ENCODE measurements at regions not wholly inside any gene's neighbourhood (a gene's known extent, or its start where the extent isn't known, plus 50 kb on each side); places are given as distances from the start of the nearest gene placed in this dataset.
"Not testable (repeated sequence)": the region's sequence is repeated elsewhere in the genome, so short reads cannot be mapped to it uniquely, and the experiment has no call there.

- Histone ChIP-seq H3K79me2 (ENCODE audit: insufficient read depth, low read length) (no peaks in the 10 kb centered on the region), H3K9me3 (replicated peaks in 1 of 2; ENCODE audit: control insufficient read depth in 1 of 2, insufficient read depth in 1 of 2, low read length in 2 of 2) (no peaks in the 10 kb centered on the region), H2AFZ (ENCODE audit: insufficient read depth, low read depth, low read length, poor library complexity, severe bottlenecking) (no peak overlapping the region), H3K27me3 (ENCODE audit: control insufficient read depth in 2 of 2, insufficient read depth in 2 of 2, low read length in 2 of 2) (no peaks in the 10 kb centered on the region), H3K4me2 (replicated peaks; ENCODE audit: extremely low read depth, low read length, poor library complexity, severe bottlenecking) (no peak overlapping the region), H3K4me1 (ENCODE audit: control insufficient read depth in 1 of 2, insufficient read depth in 2 of 2, low read length in 2 of 2) (no peaks in the 10 kb centered on the region), H3K36me3 (replicated peaks in 1 of 2; ENCODE audit: control insufficient read depth in 1 of 2, insufficient read depth in 2 of 2, low read length in 2 of 2) (no peaks in the 10 kb centered on the region), H3K4me3 (replicated peaks in 1 of 3; ENCODE audit: low read depth in 2 of 3, low read length in 3 of 3) (no peak overlapping the region), H3K9ac (ENCODE audit: insufficient read depth, low read length, poor library complexity, severe bottlenecking) (no peak overlapping the region), H3K27ac (ENCODE audit: low read depth in 1 of 2, low read length in 2 of 2) (no peak overlapping the region), H4K20me1 (ENCODE audit: insufficient read depth, low read length) (no peaks in the 10 kb centered on the region)
- peaks cover 0 to 15% (median 2%) of the 10 kb centered on the region in 7 donors for H3K9me3 Mint-ChIP-seq
- intact Hi-C loops (cut with micrococcal nuclease): no loop called here
- H3K4me1 Mint-ChIP-seq: no peaks in the 10 kb centered on the region
- no peak overlapping the region for H3K27ac Mint-ChIP-seq
- H3K4me3 Mint-ChIP-seq: no peak overlapping the region
- H3K27me3 Mint-ChIP-seq (ENCODE audit: low read depth in 3 of 3): peaks cover 2 to 5% (median 5%) of the 10 kb centered on the region in 3 donors
- TF ChIP-seq CTCF (IDR thresholded peaks at IDR 0.05): no peak
- 82% methylated on average over 11 of the region's 15 CpGs for WGBS (ENCODE audit: insufficient coverage)
- no peak for DNase-seq
- H3K36me3 Mint-ChIP-seq: no peaks in the 10 kb centered on the region
These were observed 235.0 kb downstream of the TTLL2 start for GRCh38 chr6:167559675-167560479.

- Histone ChIP-seq H3K79me2 (ENCODE audit: insufficient read depth, low read length) (no peaks in the 10 kb centered on the region), H3K27me3 (ENCODE audit: control insufficient read depth in 2 of 2, insufficient read depth in 2 of 2, low read length in 2 of 2) (no peaks in the 10 kb centered on the region), H3K27ac (ENCODE audit: low read depth in 1 of 2, low read length in 2 of 2) (no peak overlapping the region), H2AFZ (ENCODE audit: insufficient read depth, low read depth, low read length, poor library complexity, severe bottlenecking) (no peak overlapping the region), H3K4me1 (ENCODE audit: control insufficient read depth in 1 of 2, insufficient read depth in 2 of 2, low read length in 2 of 2) (no peaks in the 10 kb centered on the region), H3K4me2 (replicated peaks; ENCODE audit: extremely low read depth, low read length, poor library complexity, severe bottlenecking) (no peak overlapping the region), H3K9ac (ENCODE audit: insufficient read depth, low read length, poor library complexity, severe bottlenecking) (no peak overlapping the region), H3K4me3 (replicated peaks in 1 of 3; ENCODE audit: low read depth in 2 of 3, low read length in 3 of 3) (no peak overlapping the region), H3K9me3 (replicated peaks in 1 of 2; ENCODE audit: control insufficient read depth in 1 of 2, insufficient read depth in 1 of 2, low read length in 2 of 2) (no peaks in the 10 kb centered on the region), H4K20me1 (ENCODE audit: insufficient read depth, low read length) (no peaks in the 10 kb centered on the region), H3K36me3 (replicated peaks in 1 of 2; ENCODE audit: control insufficient read depth in 1 of 2, insufficient read depth in 2 of 2, low read length in 2 of 2) (no peaks in the 10 kb centered on the region)
- intact Hi-C loops (cut with micrococcal nuclease): no loop called here
- no peak overlapping the region for H3K4me3 Mint-ChIP-seq
- no peak for DNase-seq
- H3K9me3 Mint-ChIP-seq: peaks cover 0 to 12% (median 2%) of the 10 kb centered on the region in 7 donors
- 58% methylated on average over 8 of the region's 13 CpGs for WGBS (ENCODE audit: insufficient coverage)
- H3K27me3 Mint-ChIP-seq (ENCODE audit: low read depth in 3 of 3): peaks cover 2 to 6% (median 5%) of the 10 kb centered on the region in 3 donors
- no peaks in the 10 kb centered on the region for H3K4me1 Mint-ChIP-seq
- H3K27ac Mint-ChIP-seq: no peak overlapping the region
- TF ChIP-seq CTCF (IDR thresholded peaks at IDR 0.05): no peak
- no peaks in the 10 kb centered on the region for H3K36me3 Mint-ChIP-seq
These were observed 236.0 kb downstream of the TTLL2 start for GRCh38 chr6:167560673-167561569.

GRCh38 chr6:167562862-167563261 lies 238.0 kb downstream of the TTLL2 start:
- H2AFZ ChIP-seq (ENCODE audit: insufficient read depth, low read depth, low read length, poor library complexity, severe bottlenecking); H3K4me1 ChIP-seq (ENCODE audit: control insufficient read depth in 1 of 2, insufficient read depth in 2 of 2, low read length in 2 of 2); H3K9ac ChIP-seq (ENCODE audit: insufficient read depth, low read length, poor library complexity, severe bottlenecking); H3K27ac Mint-ChIP-seq; H3K27ac ChIP-seq (ENCODE audit: low read depth in 1 of 2, low read length in 2 of 2); H3K9me3 ChIP-seq (replicated peaks in 1 of 2; ENCODE audit: control insufficient read depth in 1 of 2, insufficient read depth in 1 of 2, low read length in 2 of 2); H3K9me3 Mint-ChIP-seq; intact Hi-C loops (cut with micrococcal nuclease); H3K4me2 ChIP-seq (replicated peaks; ENCODE audit: extremely low read depth, low read length, poor library complexity, severe bottlenecking); H3K36me3 Mint-ChIP-seq; H3K79me2 ChIP-seq (ENCODE audit: insufficient read depth, low read length); H3K4me3 ChIP-seq (replicated peaks in 1 of 3; ENCODE audit: low read depth in 2 of 3, low read length in 3 of 3); H3K4me1 Mint-ChIP-seq; H3K27me3 Mint-ChIP-seq (ENCODE audit: low read depth in 3 of 3); H3K36me3 ChIP-seq (replicated peaks in 1 of 2; ENCODE audit: control insufficient read depth in 1 of 2, insufficient read depth in 2 of 2, low read length in 2 of 2); H4K20me1 ChIP-seq (ENCODE audit: insufficient read depth, low read length); H3K4me3 Mint-ChIP-seq; DNase-seq; H3K27me3 ChIP-seq (ENCODE audit: control insufficient read depth in 2 of 2, insufficient read depth in 2 of 2, low read length in 2 of 2): not testable (repeated sequence)
- WGBS (ENCODE audit: insufficient coverage): 83% methylated on average over 4 of the region's 6 CpGs

Measured in CD14-positive monocyte (primary cell).